HG03066 (cell line): ENCODE measurements at regions not wholly inside any gene's neighbourhood (a gene's known extent, or its start where the extent isn't known, plus 50 kb on each side); places are given as distances from the start of the nearest gene placed in this dataset.
"Not testable (repeated sequence)": the region's sequence is repeated elsewhere in the genome, so short reads cannot be mapped to it uniquely, and the experiment has no call there.

ENCODE experiments used
- ATAC-seq: cut with Tn5 transposase; IDR thresholded peaks from one replicate; pipeline ENCODE4 v1.9.1; 2021; ENCODE audit warnings: low read depth; ENCODE audit not compliant: unreplicated experiment

DNA sequence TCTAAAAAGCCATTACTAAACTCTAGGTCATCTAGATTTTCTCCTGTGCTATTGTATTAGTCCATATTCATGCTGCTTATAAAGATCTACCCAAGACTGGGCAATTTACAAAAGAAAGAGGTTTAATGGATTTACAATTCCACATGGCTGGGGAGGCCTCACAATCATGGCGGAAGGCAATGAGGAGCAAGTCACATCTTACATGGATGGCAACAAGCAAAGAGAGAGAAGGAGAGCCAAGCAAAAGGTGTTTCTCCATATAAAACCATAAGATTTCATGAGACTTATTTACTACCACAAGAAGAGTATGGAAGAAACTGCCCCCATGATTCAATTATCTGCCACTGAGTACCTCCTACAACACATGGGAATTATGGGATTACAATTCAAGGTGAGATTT, 69.6 kb upstream of the CCDC6 start:
- ATAC-seq, result not testable (repeated sequence)

DNA sequence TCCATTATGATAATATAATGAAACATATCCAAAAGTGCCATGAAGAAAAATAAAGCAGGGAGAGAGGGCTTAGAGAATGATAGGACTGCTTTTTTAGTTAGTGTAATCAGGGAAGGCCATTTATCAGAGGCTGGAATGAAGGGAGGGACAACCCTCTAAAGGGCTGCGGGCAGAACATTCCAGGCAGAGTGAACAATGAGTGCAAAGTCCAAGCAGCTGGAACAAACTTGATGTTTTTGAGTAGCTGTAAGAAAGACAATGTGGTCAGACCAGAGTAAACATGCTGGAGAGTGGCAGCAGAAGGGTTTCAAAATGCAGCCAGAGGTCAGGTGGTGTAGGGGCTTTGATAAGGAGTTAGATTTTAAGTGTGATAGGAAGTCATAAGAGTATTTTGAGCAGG, 65.6 kb upstream of the CCDC6 start:
- no peak for ATAC-seq

DNA sequence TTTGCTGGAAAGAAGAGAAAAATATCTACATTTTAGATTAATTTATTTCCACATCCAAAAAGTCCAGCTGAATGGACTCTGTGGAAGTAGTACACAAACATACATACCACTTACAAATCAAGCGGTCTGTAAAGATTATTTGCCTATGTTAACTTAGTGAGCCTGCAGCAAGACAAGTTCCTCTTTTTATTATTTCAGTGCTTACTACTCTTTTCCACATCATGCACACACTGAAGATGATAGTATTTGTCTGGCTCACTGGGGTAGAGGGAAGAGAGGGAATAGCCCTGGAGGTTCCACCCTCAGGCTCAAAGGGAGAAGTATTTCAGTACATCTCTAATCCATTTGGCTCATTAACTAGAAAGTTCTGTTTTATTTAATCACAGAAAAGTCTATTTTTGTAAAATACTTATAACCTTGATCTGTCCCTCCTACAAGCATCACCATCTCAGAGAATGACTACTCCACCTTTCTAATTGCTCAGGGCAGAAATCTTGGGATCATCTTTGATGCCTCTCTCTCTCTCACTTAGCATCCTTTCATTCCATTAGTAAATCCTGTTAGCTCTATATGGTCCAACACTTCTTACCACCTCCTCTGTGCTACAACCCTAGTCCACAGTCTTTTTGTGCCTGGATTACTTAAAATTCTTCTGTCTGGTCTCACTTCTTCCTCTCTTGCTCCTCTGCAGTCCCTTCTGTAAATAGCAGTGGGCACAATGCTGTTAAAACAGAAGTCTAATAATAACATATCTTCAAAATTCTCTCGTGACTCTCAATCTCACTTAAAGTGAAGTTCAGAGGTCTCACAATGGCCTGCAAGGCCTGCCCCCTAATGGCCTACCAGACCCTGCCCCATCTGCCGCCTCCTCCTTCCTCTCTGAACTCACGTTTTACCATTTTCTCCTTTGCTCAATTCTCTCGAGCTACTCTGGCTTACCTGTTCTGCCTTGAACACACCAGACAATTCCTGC, 64.3 kb upstream of the CCDC6 start:
- peak; percentile 76 for ATAC-seq

DNA sequence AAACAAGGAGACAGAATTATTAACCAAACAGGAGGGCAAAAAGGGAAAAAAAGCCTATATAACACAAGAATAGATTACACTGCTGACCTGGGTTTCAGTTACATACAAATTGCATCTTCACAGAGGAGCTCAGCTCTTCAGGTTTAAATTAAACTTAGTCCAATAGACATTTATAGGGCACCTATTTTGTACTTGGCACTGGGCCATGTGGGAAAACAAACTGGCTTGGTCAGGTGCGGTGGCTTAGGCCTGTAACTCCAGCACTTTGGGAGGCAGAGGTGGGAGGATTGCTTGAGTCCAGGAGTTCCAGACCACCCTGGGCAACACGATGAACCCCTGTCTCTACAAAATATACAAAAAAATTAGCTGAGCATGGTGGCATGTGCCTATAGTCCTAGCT, 62.3 kb upstream of the CCDC6 start:
- no peak for ATAC-seq

DNA sequence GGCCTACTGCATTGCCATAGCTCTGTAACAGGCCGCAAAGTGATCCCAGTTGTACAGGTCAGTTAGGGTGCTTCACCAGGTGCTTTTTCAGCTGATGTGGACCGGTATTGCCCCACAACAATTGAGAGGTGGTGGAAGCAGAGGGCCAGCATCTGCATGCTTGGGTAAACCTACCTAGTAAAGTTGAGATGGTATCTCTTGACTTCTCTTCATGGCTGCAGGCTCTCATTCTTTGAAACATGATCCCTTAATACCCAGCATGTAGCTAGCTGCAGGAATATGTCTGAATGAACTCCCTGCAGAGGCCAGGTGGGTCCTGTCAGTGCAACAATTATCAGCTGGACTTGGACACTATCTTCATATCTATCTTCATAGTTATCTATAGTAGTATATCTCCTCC, 60.7 kb upstream of the CCDC6 start:
- no peak for ATAC-seq

DNA sequence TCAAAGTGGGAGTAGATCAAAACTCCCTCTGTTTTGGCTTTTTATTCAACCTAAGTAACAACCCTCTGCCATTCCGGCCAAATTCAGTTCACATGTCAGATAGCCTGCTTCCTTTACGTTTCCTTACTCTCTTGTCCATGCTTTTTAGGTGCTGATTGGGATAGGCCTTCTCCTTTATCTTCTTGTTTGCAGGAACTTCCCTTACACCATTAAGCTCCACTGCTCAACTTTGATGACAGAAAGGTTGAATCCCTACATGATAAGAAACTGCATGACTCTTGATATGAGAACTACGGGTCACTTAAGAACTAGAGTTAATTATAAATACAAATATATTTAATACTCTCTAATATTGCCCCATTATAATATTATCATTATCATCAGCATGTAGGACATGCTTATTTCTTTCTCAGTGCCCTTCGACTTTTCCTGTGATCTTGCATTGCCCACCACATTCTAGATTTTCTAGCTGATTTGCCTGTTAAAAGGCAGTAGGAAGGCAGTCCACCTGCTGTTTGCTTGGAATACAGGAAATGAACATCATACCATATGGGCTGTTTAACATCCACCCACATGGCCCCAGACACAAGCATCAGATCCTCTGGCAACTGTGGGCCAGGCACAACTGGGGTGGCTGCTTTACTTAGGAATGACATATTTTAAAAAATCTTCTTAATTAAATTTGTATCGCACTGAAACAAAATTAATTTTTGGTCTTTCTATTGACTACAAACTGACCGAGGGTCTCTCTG, 59.7 kb upstream of the CCDC6 start:
- no peak for ATAC-seq

DNA sequence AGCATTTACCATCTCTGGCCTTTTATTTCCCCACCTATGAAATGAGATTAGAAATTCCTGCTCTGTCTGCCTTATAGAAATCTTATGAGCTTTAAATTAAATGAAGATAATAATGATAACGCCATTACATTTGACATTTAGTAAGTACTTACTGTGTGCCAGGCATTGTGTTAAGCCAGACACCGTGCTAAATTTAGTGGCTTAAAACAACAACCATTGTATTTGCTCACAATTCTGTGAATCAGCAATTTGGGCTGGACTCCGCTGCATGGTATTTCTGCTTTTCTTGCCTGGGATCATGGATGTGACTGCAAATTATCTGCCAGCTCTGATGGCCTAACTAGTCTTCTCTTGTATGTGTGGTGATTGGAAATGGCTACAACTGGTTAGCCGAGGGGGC, 56.4 kb upstream of the CCDC6 start:
- ATAC-seq, result no peak

DNA sequence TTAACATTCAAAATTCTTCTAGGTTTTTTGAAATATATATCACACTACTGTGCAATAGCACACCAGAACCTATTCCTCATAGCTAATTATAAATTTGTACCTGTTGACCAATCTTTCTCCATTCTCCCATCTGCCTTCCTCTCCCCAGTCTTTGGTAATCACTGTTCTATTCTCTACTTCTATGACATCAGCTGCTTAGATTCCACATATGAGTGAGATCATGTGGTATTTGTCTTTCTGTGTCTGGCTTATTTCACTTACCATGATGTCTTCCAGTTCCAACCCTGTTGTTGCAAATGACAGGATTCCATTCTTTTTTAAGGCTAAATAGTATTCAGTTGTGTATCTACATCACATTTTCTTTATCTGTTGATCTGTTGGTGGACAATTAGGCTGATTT, 54.4 kb upstream of the CCDC6 start:
- ATAC-seq, result no peak

DNA sequence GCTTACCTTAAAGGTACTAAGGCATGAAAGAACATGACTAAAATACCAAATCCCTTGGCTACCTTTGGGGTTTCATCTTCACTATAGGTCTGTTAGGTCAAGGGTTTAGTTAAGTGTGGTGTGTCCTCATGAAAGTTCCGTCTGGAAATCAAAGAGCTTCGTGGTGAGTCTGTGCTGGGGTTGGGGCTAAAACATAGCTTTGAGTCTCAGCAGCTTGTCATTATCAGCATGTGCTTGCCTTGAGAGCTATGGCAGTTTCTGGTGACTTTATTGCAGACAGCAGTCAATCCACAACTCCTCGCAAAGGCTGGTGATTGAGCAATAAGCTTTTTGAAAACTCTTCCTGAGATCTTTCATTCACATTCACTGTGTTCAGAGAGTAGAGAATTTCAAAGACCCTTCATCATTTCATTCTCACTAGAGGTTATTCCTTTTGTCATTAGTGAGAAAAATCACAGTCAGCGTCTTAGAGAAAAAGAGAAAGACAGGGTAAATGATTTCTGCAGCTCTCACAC, 53.2 kb upstream of the CCDC6 start:
- ATAC-seq, result no peak

DNA sequence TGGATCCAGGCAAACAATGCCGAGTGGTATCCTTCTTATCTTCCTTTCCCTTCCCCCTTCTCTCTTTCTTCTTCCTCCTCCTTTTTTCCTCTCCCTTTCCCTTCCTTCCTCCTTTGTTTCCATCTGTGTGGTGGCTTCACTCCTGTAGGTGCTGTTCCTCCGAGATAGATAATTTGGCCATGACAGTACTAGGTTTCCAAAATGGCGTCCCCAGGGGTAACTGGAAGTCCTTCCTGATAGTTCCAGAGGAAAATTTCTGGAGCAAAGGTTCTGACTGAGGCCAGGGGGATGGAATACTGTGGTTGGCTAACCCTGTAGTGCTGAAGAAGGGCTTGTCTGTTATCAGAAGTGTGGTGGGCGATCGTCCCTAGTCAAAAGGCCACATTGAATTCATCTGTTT, 52.5 kb upstream of the CCDC6 start:
- no peak for ATAC-seq

DNA sequence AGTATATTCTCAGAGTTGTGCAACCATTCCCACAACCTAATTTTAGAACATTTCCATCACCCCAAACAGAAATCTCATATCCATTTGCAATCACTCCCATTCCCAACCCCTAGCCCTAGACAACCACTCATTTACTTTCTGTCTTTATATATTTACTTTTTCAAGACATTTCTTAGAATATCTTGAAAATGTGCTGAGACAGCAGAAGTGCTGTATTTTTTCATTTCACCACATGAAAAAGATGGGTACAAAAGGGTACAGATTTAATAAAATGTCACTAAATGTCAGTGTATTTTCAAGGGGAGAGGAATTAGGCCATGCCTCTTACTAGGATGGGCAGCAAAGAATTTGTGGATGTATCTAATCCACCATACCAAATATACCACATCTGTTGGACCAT, 51.6 kb upstream of the CCDC6 start:
- ATAC-seq, result no peak
